Activated naive CD4-positive, alpha-beta T cell (primary cell): ENCODE measurements at regions not wholly inside any gene's neighbourhood (a gene's known extent, or its start where the extent isn't known, plus 50 kb on each side); places are given as distances from the start of the nearest gene placed in this dataset.
A peak's percentile ranks its signal among the peaks of the same experiment; 100 is the strongest.
"Not testable (repeated sequence)": the region's sequence is repeated elsewhere in the genome, so short reads cannot be mapped to it uniquely, and the experiment has no call there.

ENCODE experiments used
- DNase-seq, 4 experiments: peaks; one replicate each; lab custom pipeline; 2025; lab: John Stamatoyannopoulos, UW

DNA sequence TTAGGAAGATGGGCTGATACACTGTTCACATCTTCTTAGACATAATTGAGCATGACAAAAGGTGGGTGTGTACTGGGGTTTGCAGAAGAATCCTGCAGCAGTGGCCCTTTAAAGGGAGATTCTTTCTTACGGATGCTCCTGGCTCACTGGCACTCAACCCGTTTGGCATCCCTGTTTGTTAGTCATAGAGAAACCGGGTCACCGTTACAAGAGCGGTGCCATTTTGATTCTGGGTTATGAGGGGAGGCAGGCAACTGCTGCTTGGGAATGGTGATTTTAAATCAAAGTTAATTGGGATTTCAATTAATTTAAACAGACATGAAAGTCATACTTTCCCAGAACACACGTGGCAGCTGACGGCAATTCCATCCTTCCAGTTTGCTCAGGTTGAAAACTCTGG is 245.8 kb downstream of the AACS start:
- no peak for DNase-seq

DNA sequence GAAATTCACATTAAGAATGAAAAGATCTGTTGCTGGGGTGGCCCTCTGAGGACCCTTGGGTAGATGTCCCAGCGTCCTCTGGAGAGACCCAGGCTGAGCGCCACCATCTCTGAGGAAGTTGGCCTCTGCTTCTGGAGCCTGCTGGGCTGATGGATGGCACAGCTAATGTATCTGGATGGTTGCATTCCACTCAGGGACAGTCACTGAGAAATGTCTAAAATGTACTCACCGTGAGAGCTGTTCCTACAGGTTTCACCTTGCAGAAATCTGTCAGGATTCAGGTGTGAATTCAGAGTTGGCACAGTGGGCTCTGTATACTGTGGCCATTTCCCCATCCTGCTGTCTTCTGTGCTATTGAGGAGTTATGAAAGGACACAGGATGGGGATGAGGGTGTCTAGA is 247.2 kb downstream of the AACS start:
- DNase-seq: no peak

DNA sequence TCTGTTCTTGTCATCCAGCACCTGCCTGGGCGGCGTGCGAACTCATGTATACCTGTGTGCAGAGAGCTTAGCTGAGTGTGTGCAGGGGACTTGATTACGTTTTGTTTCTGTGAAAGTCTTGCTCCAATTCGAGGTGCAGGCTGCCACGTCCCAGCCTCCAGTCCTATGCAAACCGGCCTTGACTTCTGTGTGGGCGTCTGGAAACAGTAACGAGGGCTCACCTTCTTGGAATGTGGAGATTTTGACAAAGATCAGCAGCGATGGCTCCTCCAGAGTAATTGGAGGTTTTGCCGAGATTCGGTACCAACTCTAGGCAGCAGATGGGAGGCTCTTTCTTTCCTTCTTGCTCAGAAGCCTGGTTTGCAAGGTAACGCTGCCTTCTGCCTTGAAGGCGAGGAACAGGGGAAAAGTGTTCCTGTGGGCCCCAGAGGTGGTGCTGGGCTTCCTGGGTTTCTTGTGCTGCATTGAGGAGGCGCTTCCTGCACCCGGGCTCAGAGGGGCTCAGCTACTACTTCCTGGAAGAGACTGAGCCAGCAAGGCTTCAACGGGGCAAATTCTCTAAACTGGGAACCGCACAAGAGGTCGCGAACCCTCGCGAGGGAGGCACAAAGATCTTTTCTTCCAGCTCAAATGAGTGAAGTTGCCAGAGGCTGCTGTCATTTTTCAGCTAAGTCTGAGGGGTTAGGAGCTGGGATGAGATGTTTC is 249.0 kb downstream of the AACS start:
- DNase-seq: no peak

DNA sequence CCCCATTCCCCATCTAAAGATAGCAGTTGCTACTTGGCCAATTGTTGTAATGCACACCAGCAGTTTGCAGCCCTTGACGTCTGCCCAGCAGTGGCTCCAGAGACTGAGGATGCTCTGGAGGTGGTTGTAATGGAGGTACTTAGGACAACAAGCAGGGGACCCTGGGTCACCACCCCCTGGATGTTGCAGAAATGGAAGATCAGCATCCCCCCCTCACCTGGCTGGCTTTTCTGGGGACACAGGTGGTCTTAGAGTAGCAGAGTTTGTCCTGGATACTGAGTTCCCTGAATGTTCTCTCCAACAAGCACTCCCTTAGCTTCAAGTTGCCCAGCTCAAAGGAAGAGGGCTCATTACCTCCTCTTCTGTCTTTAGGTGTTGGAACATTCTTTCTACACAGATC is 250.5 kb downstream of the AACS start:
- no peak for DNase-seq

DNA sequence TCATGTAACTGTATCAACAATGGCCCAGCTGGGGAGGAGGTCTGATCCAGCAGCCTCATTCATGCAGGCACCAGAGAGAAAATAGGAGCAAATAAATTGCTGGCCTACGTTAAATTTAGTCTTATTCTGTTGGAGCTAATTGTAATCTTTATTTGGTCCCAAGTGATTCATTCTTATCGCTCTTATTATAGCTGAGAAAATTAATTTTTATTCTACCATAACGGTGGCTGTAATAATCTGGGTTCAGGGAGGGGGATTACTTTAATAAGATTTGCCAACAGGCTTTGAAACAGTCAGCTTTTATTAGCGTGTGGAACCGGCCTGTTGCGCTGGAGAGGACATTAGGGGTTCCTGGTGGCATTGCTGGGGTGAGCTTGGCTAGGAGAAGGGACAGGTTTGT is 254.9 kb downstream of the AACS start:
- DNase-seq: no peak

DNA sequence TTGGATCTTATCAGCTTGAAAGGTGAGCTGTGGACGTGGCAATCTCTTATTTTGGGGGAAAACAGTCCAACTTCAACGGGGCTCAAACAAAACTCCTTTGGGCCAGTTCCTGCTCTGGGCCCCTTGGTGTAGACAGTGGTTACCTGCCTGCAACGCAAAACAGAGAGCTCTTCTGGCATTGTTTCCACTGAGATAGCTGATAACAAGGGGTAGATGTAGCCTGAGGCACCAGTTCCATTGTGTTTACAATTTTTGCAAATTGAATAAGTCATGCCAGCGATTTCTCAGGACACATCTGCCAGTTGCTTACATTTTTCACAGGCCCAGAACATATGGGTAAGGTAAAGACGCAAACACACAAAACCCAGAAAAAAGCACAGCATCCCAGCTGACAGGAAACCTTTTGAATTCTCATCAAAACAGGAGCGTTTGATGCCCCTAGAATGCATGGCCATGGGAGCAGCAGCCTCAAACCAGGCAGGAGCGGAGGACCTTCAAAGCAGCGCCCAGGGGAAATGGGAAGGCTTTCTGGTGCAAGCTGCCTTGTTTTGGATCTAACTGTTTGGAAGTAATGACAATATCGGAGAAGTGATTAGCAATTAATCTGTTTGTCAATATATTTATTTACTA is 259.7 kb downstream of the AACS start:
- DNase-seq: no peak

DNA sequence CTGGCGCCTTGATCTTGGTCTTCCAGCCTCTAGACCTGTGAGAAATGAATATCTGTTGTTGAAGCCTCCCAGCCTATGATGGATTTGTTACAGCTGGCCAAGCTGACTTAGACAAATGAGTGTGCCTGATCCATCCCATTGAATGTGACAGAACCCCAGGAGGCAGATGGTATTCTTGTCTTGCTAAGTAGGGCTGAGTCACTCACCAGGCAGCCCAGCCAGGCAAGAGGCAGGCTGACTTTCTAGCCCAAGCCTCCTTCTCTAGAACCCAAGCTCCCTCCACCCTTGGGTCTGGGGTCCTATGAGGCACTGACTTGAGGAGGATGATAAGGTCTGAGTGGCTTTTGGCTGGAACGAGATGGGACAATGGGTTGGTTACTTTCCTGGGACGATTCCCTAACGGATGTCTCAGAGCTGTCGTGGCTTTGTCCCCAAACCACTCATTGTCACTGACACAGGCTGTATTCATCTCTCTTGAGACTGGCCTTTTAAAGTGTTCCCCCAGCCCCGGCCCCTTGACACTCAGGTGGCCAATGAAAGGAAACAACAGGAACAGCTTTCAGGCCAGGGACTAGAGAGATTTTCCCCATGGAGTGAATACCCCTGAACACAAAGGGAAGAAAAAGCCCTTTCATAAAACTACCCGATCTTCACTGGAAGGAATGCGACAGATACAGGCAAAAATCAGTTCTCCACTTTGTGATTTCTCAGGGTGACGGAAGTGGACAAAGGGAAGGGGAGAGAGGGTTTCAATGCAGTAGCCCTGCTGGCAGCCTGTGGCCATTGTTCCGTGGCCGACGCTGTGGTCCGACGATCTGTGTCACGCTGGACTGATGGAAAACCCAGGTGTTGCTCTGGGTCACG is 264.2 kb downstream of the AACS start:
- DNase-seq: no peak

DNA sequence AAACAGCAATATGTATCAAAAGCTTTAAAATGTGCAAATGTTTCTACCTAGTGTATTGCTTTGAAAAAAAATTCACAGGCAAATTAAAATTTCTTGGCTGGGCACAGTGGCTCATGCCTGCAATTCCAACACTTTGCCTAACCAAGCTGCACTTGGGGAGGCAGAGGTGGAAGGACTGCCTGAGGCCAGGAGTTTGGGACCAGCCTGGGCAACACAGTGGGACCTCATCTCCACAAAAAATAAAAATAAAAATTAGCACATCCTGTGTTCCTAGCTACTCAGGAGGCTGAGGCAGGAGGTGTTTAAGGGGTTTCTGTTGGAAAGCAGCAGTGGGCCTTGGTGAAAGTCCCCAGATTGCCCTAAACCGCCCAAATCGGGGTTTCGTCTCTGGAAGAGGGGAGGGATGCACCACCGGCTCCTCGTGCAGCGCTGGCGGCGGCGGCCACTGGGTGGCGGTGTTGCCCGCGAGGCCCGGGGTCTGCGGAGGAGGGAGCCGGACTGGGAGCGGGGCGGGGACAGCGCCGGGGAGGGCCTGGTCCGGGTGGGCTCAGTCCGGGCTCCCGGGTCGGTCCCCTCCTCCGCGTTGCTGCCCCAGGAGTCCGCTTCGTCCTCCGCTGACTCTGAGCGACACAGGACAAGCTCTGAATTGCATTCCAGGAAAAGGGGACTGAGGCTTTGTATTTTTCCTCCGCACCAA is 265.6 kb downstream of the AACS start:
- DNase-seq: peak in 2 of 4 experiments; percentile 4 to 21

DNA sequence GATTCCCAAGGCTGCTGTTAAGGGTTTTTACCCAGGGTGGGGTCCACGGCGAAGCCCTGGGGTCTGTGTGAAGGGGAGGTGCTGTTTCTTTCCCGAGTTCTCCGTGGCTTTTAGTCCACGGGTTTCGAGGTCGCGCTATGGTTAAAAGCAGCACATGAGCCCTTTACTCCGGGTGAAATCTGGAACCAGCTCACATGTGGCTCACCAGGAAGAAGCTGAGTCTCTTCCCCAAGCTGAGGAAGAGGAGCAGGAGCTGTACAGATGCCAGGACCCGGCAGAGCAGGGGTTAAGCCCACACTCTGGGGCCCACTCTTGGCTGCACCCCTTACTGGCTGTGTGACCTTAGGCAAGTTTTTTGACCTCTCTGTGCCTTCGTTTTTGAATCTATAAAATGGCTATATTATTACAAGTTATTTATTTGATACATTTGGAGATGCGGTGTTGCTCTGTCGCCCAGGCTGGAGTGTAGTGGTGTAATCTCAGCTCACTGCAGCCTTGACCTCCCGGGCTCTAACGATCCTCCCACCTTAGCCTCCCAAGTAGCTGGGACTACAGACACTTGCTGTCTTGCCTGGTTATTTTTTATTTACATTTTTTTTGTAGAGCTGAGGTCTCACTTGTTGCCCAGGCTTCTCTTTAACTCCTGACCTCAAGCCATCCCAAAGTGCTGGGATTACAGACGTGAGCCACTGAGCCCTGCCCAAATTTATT is 266.3 kb downstream of the AACS start:
- DNase-seq: no peak

DNA sequence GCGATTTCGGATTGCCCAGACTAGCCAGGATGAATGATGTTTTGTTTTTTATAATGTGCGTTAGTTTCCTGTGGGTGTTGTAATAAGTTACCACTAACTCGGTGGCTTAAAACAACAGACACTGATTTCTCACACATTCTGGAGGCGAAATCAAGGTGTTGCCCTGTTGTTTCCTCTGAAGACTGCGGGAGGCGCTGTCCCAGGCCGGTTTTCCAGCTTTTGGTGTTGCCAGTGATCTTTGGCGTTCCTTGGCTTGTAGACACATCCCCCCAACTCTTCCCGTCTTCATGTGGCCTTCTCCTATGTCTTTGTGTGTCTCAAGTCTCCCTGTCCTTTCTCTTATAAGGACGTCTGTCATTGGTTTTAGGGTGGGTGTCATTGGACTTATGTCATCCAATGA is 267.7 kb downstream of the AACS start:
- no peak for DNase-seq

DNA sequence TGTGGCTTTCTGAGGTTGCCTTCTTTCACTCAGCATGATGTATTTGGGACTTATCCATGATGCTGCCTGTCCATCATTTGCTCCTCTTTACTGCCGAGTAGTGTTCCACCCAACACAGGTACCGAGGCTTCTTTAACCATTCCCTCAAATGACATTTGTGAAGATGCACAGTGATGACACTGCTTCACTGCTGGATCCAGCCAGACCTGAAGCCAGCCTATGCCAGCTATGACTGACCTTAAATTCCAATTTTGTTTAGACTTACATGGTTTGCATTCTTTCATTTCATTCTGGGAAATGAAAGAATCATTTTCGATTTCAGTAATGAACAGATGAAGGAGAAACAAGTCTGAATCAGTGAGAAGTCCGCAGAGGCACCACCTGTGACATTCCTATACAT is 271.0 kb downstream of the AACS start:
- no peak for DNase-seq

DNA sequence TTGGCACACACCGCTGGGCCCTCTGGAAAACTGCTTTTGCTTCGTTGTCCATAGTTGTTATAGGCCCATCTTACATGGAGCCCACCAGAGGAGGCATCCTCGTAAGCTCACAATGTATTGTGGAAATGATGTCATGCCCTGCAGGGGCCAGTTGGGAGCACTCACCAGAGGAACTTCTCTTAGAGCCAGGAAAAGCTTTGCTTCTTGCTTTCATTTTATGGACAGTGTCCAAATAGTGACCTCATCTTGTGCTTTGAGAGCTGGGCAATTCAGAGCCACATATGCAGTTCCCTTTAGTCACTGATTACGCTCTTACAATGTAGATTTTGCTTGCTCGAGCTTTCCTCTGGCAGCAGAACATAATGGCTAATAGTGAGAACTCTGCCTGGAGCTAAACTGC is 275.6 kb downstream of the AACS start:
- DNase-seq: no peak

DNA sequence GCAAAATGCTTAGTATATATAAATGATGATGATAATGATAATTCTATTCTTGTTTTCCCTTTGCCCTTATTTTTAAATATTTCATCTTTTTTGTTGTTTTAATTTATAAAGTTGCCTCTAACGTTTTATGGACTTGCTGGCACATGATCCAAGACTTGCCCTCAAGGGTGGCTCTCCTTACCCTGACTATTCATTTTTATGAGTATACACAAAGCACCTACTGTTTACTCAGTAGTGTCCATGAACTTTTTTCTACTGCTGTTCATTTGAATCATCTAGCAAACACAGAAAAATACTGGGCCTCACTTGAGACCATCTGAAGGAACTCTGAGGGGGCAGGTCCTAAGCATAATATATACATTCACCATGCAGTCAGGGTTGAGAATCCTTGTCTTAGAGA is 276.2 kb downstream of the AACS start:
- DNase-seq: no peak

DNA sequence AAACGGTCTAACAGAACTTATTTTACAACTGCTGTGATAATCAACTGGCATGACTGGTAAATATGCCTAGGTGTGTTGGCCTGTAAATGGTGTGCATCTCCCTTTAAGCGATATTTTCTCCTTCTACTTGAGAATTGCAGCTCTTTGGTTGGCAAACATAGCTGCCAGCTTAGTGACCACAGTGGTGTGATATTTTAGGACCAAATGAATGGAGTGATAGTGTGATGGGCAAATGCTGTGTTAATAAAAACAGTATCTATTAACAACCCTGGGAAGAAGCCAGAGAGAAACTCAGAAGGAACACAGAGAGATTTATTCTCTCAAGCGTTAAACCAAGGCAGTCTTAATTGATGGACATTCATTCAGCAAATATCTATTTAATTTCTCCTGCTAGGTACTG is 278.4 kb downstream of the AACS start:
- DNase-seq: no peak

DNA sequence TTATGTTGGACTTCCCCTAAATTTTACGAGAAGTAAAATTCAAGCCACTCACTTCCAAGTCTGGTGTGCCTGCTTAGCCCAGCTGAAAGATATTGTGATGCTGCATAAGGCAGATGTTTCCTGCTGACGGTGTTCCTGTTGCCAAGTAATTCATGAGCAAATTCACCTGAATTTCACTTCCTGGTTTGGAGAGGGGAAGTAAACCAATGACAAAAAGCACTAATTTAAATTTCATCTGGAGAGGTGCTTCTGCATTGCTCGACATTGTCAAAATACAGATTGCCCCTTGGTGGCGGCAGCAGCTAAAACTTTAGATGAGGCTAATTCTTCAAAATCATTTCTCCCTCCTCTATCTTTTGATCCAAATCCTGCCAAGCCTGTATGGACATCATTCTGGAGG is 281.1 kb downstream of the AACS start:
- no peak for DNase-seq

DNA sequence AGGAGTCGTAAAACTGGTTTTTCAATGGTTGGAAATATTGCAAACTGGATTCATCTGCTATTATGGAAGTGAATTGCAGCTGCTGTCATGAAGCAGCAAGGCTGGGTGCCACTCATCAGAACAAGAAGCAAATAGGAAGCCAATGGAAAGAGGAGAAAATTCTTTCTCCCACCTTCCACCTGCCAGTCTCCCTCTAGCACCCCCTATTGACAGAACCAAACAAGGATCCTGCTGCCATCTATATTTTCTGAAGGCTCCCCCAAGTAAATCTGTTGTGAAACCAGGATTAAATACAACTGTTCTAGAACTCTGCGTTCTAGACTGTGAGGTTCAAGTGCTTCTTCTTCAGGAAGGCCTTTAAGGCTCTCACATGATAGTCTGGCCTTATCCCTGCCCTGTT is 286.6 kb downstream of the AACS start:
- no peak for DNase-seq

DNA sequence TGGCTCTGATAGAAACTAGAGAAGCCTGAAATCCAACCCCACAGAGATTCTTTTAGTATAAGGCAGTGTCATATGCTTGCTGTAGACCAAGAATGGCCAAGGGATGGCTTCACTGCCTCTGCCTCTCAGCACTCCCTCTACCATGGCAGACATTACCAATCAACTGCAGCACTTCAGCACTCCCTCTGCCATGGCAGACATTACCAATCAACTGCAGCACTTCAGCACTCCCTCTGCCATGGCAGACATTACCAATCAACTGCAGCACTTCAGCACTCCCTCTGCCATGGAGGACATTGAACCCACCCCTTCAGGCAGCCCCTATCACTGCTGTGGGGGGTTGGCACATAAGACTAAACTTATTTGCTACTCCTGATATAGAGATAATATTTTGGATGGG is 287.8 kb downstream of the AACS start:
- DNase-seq: not testable (repeated sequence)

DNA sequence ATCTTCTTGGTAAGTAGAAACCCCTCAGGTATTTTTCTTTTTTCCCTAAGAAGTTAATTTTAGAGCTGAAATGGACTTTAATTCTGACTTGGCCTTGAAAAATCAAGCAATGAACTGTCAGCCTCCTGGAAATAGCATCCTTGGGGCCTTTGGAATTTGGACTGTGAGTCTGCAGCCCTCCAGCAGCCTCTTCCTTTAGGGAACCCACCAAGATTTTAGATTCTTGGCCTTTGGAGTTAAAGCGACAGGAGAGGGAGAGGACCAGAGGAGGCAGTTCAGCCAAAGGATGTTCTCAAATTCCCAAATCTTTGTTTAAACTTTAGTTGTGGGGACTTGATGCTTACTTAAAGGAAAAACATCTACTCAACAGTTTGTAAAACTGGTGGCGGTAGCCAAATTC is 288.6 kb downstream of the AACS start:
- no peak for DNase-seq

DNA sequence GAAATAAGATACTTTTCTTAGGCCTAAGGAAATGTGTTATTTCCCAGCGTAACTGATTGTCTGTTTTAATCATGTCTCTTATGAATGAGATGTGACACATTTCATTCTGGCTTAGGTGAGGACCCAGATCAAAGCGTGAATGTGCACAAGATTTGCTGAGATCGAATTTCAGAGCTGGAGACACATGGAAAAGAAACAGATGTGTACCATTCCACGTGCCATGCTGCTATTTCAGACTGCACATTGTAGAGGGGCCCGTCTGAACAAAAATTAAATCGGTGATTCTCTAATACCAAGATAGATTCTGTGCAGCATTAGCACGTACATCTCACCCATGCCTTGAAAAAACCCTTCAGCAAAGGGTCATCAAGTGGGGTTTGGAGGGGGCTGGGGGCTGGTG is 290.4 kb downstream of the AACS start:
- no peak for DNase-seq

DNA sequence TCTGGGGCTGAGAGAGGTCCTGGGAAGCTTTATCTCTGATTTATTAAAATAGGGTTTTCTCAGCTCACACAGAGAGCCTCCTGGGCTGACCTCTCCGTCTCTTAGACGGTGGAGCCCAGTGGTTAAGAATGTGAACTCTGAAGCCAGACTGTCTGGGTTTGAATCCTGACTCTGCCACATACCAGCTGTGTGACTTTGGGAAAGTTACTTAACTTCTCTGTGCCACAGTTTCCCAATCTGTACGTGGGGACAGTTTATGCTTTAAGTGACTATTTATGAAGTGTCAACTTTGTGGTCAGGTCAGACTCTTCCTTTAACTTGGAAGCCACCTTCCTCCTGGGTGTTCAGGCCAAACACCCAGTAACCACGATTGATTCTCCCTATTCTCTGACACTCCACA is 290.9 kb downstream of the AACS start:
- no peak for DNase-seq

DNA sequence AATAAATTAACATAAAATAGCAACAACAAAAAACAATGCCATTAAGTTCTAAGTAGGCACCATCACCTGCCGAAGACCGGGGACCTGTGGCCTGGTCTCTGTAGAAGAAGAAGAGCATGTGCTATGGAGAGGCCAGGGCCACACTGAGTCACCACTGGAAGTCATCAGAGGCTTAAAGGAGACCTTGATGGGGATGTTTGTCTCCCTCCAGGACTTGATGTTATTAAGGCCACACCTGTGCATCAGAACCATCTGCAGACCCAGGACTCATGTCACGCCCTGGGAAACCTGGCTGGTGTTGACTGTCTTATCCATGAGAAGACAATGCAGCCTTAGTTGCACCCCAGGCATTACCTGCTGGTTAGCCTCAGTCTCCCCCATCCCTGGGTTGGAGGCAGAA is 292.3 kb downstream of the AACS start:
- DNase-seq: no peak

DNA sequence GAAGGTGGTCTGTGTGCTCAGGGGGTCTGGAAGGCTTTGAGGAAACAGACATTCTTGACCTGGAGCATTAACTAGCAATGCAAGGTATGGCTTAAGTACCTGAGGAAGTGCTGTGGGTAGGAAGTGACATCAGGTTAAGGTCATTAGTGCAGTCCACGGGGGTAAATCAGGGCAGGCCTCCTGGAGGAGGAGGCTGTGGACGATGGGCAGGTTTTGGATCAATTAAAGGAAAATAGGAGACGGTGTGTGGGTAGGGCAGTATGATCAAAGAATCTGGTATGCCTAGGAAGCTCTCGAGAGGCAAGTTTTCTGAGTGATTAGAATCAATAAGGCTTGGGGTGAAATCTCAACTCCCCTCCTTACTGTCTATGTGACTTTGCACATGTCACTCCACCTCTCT is 295.3 kb downstream of the AACS start:
- DNase-seq: no peak
